Chondrocyte (in vitro differentiated cells): ENCODE measurements at regions not wholly inside any gene's neighbourhood (a gene's known extent, or its start where the extent isn't known, plus 50 kb on each side); places are given as distances from the start of the nearest gene placed in this dataset.

Source experiments
- DNase-seq: peaks from one replicate; pipeline ENCODE4 v3.0.0; 2021; ENCODE audit warnings: mixed read lengths, low spot score
- H3K27ac Mint-ChIP-seq: one replicate; pipeline ENCODE4 v1.8.0; 2021; ENCODE audit warnings: mild to moderate bottlenecking, moderate library complexity, mixed read lengths; ENCODE audit not compliant: unreplicated experiment
- H3K27me3 Mint-ChIP-seq: 2 replicates; pipeline ENCODE4 v1.8.0; 2021; ENCODE audit warnings: low read depth, mixed read lengths
- H3K36me3 Mint-ChIP-seq: 2 replicates; pipeline ENCODE4 v1.8.0; 2021; ENCODE audit warnings: low read depth, mixed read lengths
- H3K4me1 Mint-ChIP-seq: 2 replicates; pipeline ENCODE4 v1.8.0; 2021; ENCODE audit warnings: low read depth, mild to moderate bottlenecking, mixed read lengths
- H3K4me3 Mint-ChIP-seq: one replicate; pipeline ENCODE4 v1.8.0; 2021; ENCODE audit warnings: mild to moderate bottlenecking, moderate library complexity, mixed read lengths; ENCODE audit not compliant: unreplicated experiment
- H3K9me3 Mint-ChIP-seq: 2 replicates; pipeline ENCODE4 v1.8.0; 2021; ENCODE audit warnings: low read depth, mixed read lengths
- CTCF ChIP-seq: fragments of 200-600 bp; sonication (generic); IDR thresholded peaks from 2 replicates; pipeline ENCODE4 v1.5.0; 2021; ENCODE audit warnings: antibody characterized with exemption, mild to moderate bottlenecking, moderate library complexity

GRCh38 chr20:4563031-4563430 lies 123.2 kb upstream of the PRNP start:
- no peak for DNase-seq
- no peak for TF ChIP-seq CTCF
- Mint-ChIP-seq H3K4me3 (no peak overlapping the region), H3K36me3 (no peaks in the 10 kb centered on the region), H3K27ac (no peak overlapping the region), H3K9me3 (peaks cover 11% of the 10 kb centered on the region), H3K4me1 (no peaks in the 10 kb centered on the region), H3K27me3 (peaks cover 19% of the 10 kb centered on the region)

GRCh38 chr20:4560667-4561066 lies 125.6 kb upstream of the PRNP start:
- Mint-ChIP-seq H3K9me3 (peaks cover 13% of the 10 kb centered on the region), H3K27ac (no peak overlapping the region), H3K4me3 (no peak overlapping the region), H3K36me3 (no peaks in the 10 kb centered on the region), H3K4me1 (no peaks in the 10 kb centered on the region), H3K27me3 (peaks cover 14% of the 10 kb centered on the region)
- no peak for TF ChIP-seq CTCF
- DNase-seq = no peak

- no peak for DNase-seq
- H3K36me3 Mint-ChIP-seq = no peaks in the 10 kb centered on the region
- H3K27me3 Mint-ChIP-seq = peaks cover 11% of the 10 kb centered on the region
- H3K27ac Mint-ChIP-seq = no peak overlapping the region
- TF ChIP-seq CTCF = no peak
- no peaks in the 10 kb centered on the region for H3K4me1 Mint-ChIP-seq
- H3K9me3 Mint-ChIP-seq = peaks cover 13% of the 10 kb centered on the region
- H3K4me3 Mint-ChIP-seq = no peak overlapping the region
These were observed 126.3 kb upstream of the PRNP start for GRCh38 chr20:4559906-4560305.

GRCh38 chr20:4559106-4559505 lies 127.2 kb upstream of the PRNP start:
- no peak overlapping the region for H3K4me3 Mint-ChIP-seq
- DNase-seq = no peak
- TF ChIP-seq CTCF = no peak
- H3K9me3 Mint-ChIP-seq = peaks cover 7% of the 10 kb centered on the region
- H3K36me3 Mint-ChIP-seq = no peaks in the 10 kb centered on the region
- peaks cover 6% of the 10 kb centered on the region for H3K27me3 Mint-ChIP-seq
- H3K4me1 Mint-ChIP-seq = no peaks in the 10 kb centered on the region
- no peak overlapping the region for H3K27ac Mint-ChIP-seq

- no peaks in the 10 kb centered on the region for H3K27me3 Mint-ChIP-seq
- H3K27ac Mint-ChIP-seq = no peak overlapping the region
- no peak for DNase-seq
- H3K4me3 Mint-ChIP-seq = no peak overlapping the region
- H3K4me1 Mint-ChIP-seq = no peaks in the 10 kb centered on the region
- no peaks in the 10 kb centered on the region for H3K36me3 Mint-ChIP-seq
- no peak for TF ChIP-seq CTCF
- peaks cover 5% of the 10 kb centered on the region for H3K9me3 Mint-ChIP-seq
These were observed 129.5 kb upstream of the PRNP start for GRCh38 chr20:4556781-4557180.
